GM19328 (cell line): ENCODE measurements at regions not wholly inside any gene's neighbourhood (a gene's known extent, or its start where the extent isn't known, plus 50 kb on each side); places are given as distances from the start of the nearest gene placed in this dataset.

Source experiments
- ATAC-seq: cut with Tn5 transposase; IDR thresholded peaks from one replicate; pipeline ENCODE4 v1.9.1; 2021; ENCODE audit warnings: mild to moderate bottlenecking, moderate library complexity; ENCODE audit not compliant: unreplicated experiment

- ATAC-seq, result peak; percentile 69
These were observed 52.0 kb downstream of the RPP21 start for GRCh38 chr6:30396833-30397479.

GRCh38 chr6:30397697-30398096, 52.7 kb downstream of the RPP21 start:
- no peak for ATAC-seq

GRCh38 chr6:30399390-30400058, 54.6 kb downstream of the RPP21 start:
- ATAC-seq, result no peak

GRCh38 chr6:30405934-30406333, 61.0 kb downstream of the RPP21 start:
- no peak for ATAC-seq

GRCh38 chr6:30409184-30409583, 64.2 kb downstream of the RPP21 start:
- ATAC-seq, result no peak

- ATAC-seq, result no peak
These were observed 66.7 kb downstream of the RPP21 start for GRCh38 chr6:30411515-30412207.

GRCh38 chr6:30418448-30418847, 70.9 kb upstream of the HLA-E start:
- ATAC-seq, result no peak

- no peak for ATAC-seq
These were observed 64.8 kb upstream of the HLA-E start for GRCh38 chr6:30424549-30424948.
